ENCODE measurements at regions not wholly inside any gene's neighbourhood (a gene's known extent, or its start where the extent isn't known, plus 50 kb on each side); places are given as distances from the start of the nearest gene placed in this dataset.

- in situ Hi-C loops (cut with MboI; ENCODE audit: low sequenced_read_pairs) = no loop called here
These were observed 304.9 kb downstream of the CDH26 start for GRCh38 chr20:60262967-60263603.

- in situ Hi-C loops (cut with MboI; ENCODE audit: low sequenced_read_pairs) = no loop called here
These were observed 305.8 kb downstream of the CDH26 start for GRCh38 chr20:60263725-60264709.

- in situ Hi-C loops (cut with MboI; ENCODE audit: low sequenced_read_pairs) = no loop called here
These were observed 308.1 kb downstream of the CDH26 start for GRCh38 chr20:60266177-60266823.

GRCh38 chr20:60268491-60268890, 310.3 kb downstream of the CDH26 start:
- in situ Hi-C loops (cut with MboI; ENCODE audit: low sequenced_read_pairs) = no loop called here

DNA sequence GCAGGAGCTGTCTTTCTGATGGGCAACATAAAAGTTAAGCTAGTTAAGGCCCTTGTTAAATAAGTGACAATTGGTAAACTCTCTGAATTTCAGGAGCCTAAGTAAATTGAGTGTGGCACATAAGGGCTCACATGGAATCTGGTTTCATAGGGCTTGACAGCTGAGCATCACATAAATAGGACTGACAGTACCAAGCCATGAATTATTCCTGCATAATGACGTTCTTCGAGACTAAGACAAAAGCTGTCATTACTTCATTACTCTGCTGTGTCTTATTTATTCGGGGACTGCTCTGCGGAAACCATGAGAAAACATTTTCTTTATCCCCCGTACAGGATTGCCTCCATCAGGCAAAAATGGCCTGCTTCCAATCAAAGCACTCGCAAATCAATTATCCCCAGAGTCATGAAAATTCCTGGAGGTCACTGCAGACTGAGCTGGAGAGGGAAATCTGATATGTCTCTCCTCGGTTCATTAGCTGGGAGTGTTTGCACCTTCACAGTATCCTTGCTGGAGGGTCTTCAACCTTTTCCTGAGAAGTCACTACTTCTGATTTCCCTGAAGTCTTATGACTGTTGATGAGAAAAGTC, 311.4 kb downstream of the CDH26 start:
- in situ Hi-C loops (cut with MboI; ENCODE audit: low sequenced_read_pairs) = no loop called here

DNA sequence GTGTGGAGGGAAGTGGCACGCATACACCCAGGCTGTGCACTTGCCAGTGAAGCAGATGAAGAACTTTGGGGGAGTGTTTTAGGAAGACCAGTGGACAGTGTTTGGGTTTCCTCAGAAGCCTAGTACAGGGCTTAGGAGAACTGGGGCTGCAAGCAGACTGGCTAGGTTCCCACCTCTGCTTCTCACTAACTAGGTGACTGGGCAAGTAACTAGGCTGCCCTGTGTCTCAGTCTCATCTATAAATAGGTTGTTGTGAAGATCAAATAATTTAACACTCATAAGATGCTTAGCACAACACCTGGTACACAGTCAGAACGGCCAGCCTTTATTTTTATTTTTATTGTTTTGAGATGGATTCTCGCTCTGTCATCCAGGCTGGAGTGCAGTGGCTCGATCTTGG, 312.1 kb downstream of the CDH26 start:
- in situ Hi-C loops (cut with MboI; ENCODE audit: low sequenced_read_pairs) = no loop called here

GRCh38 chr20:60271597-60271996, 313.4 kb downstream of the CDH26 start:
- in situ Hi-C loops (cut with MboI; ENCODE audit: low sequenced_read_pairs) = no loop called here

GRCh38 chr20:60272790-60273189, 314.6 kb downstream of the CDH26 start:
- in situ Hi-C loops (cut with MboI; ENCODE audit: low sequenced_read_pairs) = no loop called here

DNA sequence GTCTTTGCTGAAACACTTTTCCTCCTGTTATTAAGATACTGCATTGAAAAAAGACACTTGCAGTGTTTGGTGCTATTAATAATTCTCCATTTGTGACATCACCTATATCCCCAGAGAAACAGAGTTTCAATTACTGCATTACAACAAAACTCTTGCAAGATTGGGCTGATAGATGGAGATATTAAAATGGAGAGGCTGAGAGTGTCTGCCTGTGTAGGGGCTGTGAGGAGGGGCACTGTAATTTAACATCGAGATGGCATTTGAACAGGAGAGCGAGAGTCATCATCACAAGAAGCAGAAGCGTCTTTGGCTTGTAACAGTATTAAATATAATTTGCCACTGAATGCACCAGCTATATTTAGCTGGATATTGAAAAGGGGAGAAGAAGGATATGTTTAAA, 316.5 kb downstream of the CDH26 start:
- in situ Hi-C loops (cut with MboI; ENCODE audit: low sequenced_read_pairs) = no loop called here

DNA sequence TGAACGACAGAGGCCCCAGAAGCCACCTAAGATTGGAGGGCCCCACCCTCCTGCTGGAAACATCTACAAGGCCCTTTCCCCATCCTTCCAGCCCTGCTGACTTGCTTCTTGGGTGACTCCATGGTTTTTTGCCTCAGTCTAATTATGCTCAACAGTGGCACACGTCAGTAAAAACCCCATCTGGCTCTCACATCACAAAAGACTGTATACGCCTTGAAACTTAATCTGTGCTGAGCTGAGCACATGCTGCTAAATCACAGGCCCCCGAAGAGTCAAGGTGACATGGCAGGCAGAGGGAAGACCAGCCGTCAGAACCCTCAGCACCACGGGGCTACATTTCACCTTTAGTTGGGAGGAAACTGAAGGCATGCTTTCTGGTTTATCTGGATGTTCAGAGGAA, 323.1 kb downstream of the CDH26 start:
- in situ Hi-C loops (cut with MboI; ENCODE audit: low sequenced_read_pairs) = no loop called here

DNA sequence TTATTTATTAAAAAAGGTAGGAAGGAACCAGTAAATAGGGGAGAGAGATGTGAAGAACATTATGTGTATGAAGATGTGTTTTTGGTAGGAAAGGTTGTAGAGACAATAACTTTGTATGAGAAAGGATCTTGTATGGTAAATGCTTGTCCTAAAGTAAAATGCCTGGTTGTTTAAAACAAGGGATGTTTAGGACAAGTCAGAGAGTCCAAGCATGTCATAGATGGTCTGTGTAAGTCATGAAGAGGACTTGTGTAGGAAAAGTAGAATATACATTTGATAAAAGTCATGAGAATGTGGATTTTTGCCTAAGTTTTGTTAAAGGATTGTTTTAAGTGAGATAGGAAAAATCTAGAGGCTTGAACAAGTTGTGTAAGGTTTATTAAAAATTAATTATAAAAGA, 325.1 kb downstream of the CDH26 start:
- in situ Hi-C loops (cut with MboI; ENCODE audit: low sequenced_read_pairs) = no loop called here

DNA sequence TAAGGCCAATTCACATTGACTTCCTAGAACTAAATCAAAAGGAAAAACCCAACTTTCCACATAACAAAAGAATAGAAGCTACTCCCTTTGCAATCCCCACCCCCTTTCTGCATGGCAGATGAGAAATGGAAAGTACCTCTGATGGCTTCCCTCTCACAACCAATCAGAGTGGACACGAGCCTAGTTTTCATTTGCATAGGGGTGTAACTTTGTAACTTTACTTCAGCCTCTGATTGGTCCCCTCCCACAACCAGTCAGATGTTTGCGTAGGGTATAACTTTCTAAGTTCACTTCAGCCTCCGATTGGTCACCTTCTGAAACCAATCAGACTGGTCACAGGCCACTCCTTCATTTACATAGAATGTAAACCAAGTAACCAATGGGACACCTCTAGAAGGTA, 328.5 kb downstream of the CDH26 start:
- in situ Hi-C loops (cut with MboI; ENCODE audit: low sequenced_read_pairs) = no loop called here

GRCh38 chr20:60288945-60289344, 330.7 kb downstream of the CDH26 start:
- in situ Hi-C loops (cut with MboI; ENCODE audit: low sequenced_read_pairs) = no loop called here

GRCh38 chr20:60292001-60292520, 333.8 kb downstream of the CDH26 start:
- in situ Hi-C loops (cut with MboI; ENCODE audit: low sequenced_read_pairs) = no loop called here

DNA sequence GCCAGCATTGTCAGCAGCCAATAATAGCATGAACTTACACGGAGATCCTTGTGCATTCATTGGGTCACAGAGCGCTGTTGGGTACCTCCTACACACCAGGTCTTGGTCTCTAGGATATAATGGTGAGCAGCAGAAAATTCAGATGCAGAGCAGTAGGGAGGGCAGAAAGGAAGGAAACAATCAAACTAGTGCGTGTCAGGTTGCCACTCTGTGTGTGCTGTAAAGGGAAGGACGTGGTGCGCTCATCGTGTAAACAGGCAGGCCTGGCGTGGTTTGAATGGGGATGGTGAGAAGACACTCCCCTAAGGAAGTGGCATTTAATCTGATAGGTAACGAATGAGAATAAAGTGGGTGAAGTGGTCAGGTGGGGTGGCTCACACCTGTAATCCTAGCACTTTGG, 336.4 kb downstream of the CDH26 start:
- in situ Hi-C loops (cut with MboI; ENCODE audit: low sequenced_read_pairs) = no loop called here

- in situ Hi-C loops (cut with MboI; ENCODE audit: low sequenced_read_pairs) = no loop called here
These were observed 337.0 kb downstream of the CDH26 start for GRCh38 chr20:60295214-60295613.

DNA sequence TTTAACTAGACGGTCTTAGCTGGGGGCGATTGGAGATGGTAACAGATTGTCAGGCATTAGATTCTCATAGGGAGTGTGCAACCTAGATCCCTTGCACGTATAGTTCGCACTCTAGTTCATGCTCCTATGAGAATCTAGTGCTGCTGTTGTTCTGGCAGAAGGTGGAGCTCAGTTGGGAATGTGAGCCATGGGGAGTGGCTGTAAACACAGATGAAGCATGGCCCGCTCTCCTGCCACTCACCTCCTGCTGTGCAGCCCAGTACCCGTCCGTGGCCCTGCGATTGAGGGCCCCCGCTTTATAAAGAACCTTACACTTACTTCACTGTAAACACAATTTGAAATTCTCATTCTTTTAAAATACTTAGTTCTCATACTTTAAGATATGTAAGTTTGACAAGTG, 339.4 kb downstream of the CDH26 start:
- in situ Hi-C loops (cut with MboI; ENCODE audit: low sequenced_read_pairs) = no loop called here

DNA sequence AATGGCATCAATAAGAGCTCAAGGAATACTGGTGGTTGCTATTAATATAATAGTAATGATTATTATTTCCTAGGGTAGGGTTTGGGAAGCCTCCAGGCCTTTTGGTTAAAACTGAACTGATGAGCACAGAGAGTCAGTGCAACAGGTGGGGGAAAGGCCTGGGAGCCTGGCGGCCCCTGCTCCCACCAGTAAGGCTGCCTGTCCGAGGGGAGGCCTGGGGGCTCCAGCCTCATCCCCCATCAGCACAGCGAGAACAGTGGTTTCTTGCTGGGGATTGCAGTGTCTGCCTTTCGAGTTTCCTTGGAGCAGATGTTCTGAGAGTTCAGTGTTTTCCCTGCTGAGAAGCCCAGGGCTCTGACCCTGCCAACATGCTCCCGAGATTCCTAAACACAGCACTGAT, 340.4 kb downstream of the CDH26 start:
- in situ Hi-C loops (cut with MboI; ENCODE audit: low sequenced_read_pairs) = no loop called here

DNA sequence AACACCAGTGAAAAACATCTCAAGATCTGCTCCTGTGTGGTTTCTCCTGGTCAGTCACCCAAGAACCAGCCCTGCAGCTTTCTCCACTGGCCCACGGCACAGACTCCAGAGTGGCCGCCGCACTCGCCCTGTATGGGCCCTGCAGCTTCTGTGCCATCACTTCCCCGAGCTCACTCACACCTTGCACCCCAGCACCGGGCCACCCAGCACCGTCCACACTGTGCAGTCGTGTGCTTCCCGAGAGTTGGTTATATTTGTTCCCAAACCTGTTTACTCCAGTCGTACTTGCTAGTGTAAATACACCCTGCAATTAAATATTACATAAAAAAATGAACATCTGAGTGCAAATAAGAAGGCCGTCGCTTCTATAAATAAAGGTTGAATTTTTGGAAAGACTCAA, 341.7 kb downstream of the CDH26 start:
- in situ Hi-C loops (cut with MboI; ENCODE audit: low sequenced_read_pairs) = no loop called here

- in situ Hi-C loops (cut with MboI; ENCODE audit: low sequenced_read_pairs) = no loop called here
These were observed 342.2 kb downstream of the CDH26 start for GRCh38 chr20:60300374-60300773.

GRCh38 chr20:60302875-60303274, 344.7 kb downstream of the CDH26 start:
- in situ Hi-C loops (cut with MboI; ENCODE audit: low sequenced_read_pairs) = no loop called here
